H1 (cell line): ENCODE measurements at regions not wholly inside any gene's neighbourhood (a gene's known extent, or its start where the extent isn't known, plus 50 kb on each side); places are given as distances from the start of the nearest gene placed in this dataset.

ENCODE experiments used
- CTCF ChIP-seq, 3 experiments: IDR thresholded peaks; 1 replicate in 2 of 3; 2 replicates in 1 of 3; pipeline versions ENCODE4 v1.5.1 to v1.6.1; 2011; ENCODE audit warnings: low read length in 3 of 3, mild to moderate bottlenecking in 3 of 3, inconsistent platforms in 2 of 3, low read depth in 1 of 3, moderate library complexity in 1 of 3; ENCODE audit not compliant: insufficient read depth in 1 of 3; ENCODE audit errors: control extremely low read depth in 1 of 3
- EP300 ChIP-seq, 2 experiments: IDR thresholded peaks; 1 replicate in 1 of 2; 2 replicates in 1 of 2; pipeline ENCODE4 v1.6.1; 2011 to 2012; ENCODE audit warnings: low read depth in 2 of 2, low read length in 2 of 2, mild to moderate bottlenecking in 2 of 2, borderline replicate concordance in 1 of 2, inconsistent platforms in 1 of 2, moderate library complexity in 1 of 2
- GABPA ChIP-seq: IDR thresholded peaks from 2 replicates; pipeline ENCODE4 v1.6.1; 2011; ENCODE audit warnings: mild to moderate bottlenecking, low read length, moderate library complexity, borderline replicate concordance; ENCODE audit not compliant: insufficient read depth
- SIN3A ChIP-seq, 2 experiments: IDR thresholded peaks in 1 of 2; conservative IDR thresholded peaks in 1 of 2; 2 replicates each; pipeline ENCODE4 v1.6.1; 2011 to 2012; ENCODE audit warnings: low read length in 2 of 2, improper control_type of control experiment in 1 of 2, low read depth in 1 of 2, mild to moderate bottlenecking in 1 of 2
- TF ChIP-seq, protein P1 (sequence below): IDR thresholded peaks from 2 replicates; pipeline ENCODE4 v1.6.1; 2012; ENCODE audit warnings: inconsistent platforms

DNA sequence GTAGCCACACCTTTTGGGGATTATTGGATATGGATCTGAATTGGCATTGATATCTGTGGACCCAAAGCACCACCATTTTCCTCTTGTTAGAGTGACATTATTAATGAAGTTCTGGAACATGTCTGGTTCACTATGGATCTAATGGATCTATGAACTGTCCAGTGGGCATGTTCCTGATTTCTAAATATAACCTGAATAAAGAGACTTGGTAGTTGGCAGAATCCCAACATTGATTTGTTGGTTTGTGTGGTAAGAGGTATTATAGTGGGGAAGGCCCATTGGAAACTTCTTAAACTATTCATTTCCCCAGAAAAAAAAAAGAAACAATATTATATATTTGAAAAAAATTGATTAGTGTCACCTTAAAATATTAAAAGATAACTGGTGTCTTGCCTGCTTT lies 312.6 kb downstream of the HTR1B start:
- TF ChIP-seq CTCF (IDR thresholded peaks at IDR 0.05; ENCODE audit: control extremely low read depth in 1 of 3, insufficient read depth in 1 of 3, low read depth in 1 of 3, low read length in 3 of 3) (no peak), GABPA (no peak), SIN3A (conservative IDR thresholded peaks at IDR 0.05 in 1 of 2, IDR thresholded peaks at IDR 0.05 in 1 of 2; ENCODE audit: low read depth in 1 of 2, low read length in 2 of 2) (no peak), EP300 (IDR thresholded peaks at IDR 0.05; ENCODE audit: borderline replicate concordance in 1 of 2, low read depth in 2 of 2, low read length in 2 of 2) (no peak)
- TF ChIP-seq, protein P1, sequence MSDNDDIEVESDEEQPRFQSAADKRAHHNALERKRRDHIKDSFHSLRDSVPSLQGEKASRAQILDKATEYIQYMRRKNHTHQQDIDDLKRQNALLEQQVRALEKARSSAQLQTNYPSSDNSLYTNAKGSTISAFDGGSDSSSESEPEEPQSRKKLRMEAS: no peak
